T-cell (primary cell): ENCODE measurements at regions not wholly inside any gene's neighbourhood (a gene's known extent, or its start where the extent isn't known, plus 50 kb on each side); places are given as distances from the start of the nearest gene placed in this dataset.
"Not testable (repeated sequence)": the region's sequence is repeated elsewhere in the genome, so short reads cannot be mapped to it uniquely, and the experiment has no call there.

Experiments
- ATAC-seq, 4 experiments: fragments of 200-7000 bp in 3 of 4; fragments of 150-1000 bp in 1 of 4; cut with Tn5 transposase; replicated peaks in 1 of 4; 1 replicate in 3 of 4; 2 replicates in 1 of 4; pipeline ENCODE4 v1.10.0; 2021; ENCODE audit warnings: moderate library complexity in 3 of 4, mild to moderate bottlenecking in 2 of 4, moderate number of reproducible peaks in 1 of 4
- CTCF ChIA-PET, 2 donors: fragments of 300-600 bp; sonication (Branson Sonifier 250); formaldehyde crosslinking; loops; one replicate each; lab custom pipeline; 2022; ENCODE audit warnings: antibody characterized with exemption in 2 of 2; lab: Charles Lee
- POLR2A ChIA-PET, 2 donors: fragments of 300-600 bp; sonication (Branson Sonifier 250); formaldehyde crosslinking; loops; one replicate each; lab custom pipeline; 2022; ENCODE audit warnings: antibody characterized with exemption in 2 of 2; lab: Charles Lee
- DNase-seq, 35 experiments: peaks; one replicate each; pipeline versions ENCODE4 v3.0.0 to v3.0.0-alpha.2; 2013 to 2023
- H3K27ac ChIP-seq: one replicate; pipeline ENCODE4 v1.5.1; 2013; ENCODE audit warnings: low read length
- H3K27me3 ChIP-seq, 2 experiments: replicated peaks in 1 of 2; 1 replicate in 1 of 2; 2 replicates in 1 of 2; pipeline versions ENCODE4 v1.6.1 to v1.7.0; 2013; ENCODE audit warnings: low read length in 1 of 2, mixed read lengths in 1 of 2; ENCODE audit not compliant: control insufficient read depth in 2 of 2, insufficient read depth in 2 of 2; ENCODE audit errors: extremely low read depth in 1 of 2
- H3K36me3 ChIP-seq, 2 donors: 1 replicate in 1 of 2; 2 replicates in 1 of 2; pipeline versions ENCODE4 v1.6.1 to v1.7.0; 2013; ENCODE audit warnings: low read length in 1 of 2; ENCODE audit not compliant: control insufficient read depth in 2 of 2, insufficient read depth in 1 of 2; ENCODE audit errors: extremely low read depth in 1 of 2
- H3K4me1 ChIP-seq, 2 experiments: 1 replicate in 1 of 2; 2 replicates in 1 of 2; pipeline versions ENCODE4 v1.6.1 to v1.7.0; 2013; ENCODE audit warnings: low read length in 2 of 2, mixed read lengths in 1 of 2; ENCODE audit not compliant: insufficient read depth in 2 of 2, control insufficient read depth in 1 of 2; ENCODE audit errors: extremely low read depth in 1 of 2
- H3K4me3 ChIP-seq, 2 donors: 1 replicate in 1 of 2; 2 replicates in 1 of 2; pipeline versions ENCODE4 v1.5.1 to v1.7.0; 2013; ENCODE audit warnings: mild to moderate bottlenecking in 2 of 2, low read length in 1 of 2, moderate library complexity in 1 of 2; ENCODE audit not compliant: control insufficient read depth in 1 of 2; ENCODE audit errors: extremely low read depth in 1 of 2
- H3K9me3 ChIP-seq: 2 replicates; pipeline ENCODE4 v1.7.0; 2013
- H3K27ac Mint-ChIP-seq, 2 donors: one replicate each; pipeline ENCODE4 v1.8.0; 2020 to 2021; ENCODE audit warnings: mild to moderate bottlenecking in 2 of 2, mixed read lengths in 2 of 2
- H3K27me3 Mint-ChIP-seq, 2 donors: one replicate each; pipeline ENCODE4 v1.8.0; 2021 to 2022; ENCODE audit warnings: mixed read lengths in 2 of 2
- H3K36me3 Mint-ChIP-seq: one replicate; pipeline ENCODE4 v1.8.0; 2021; ENCODE audit warnings: mixed read lengths
- H3K4me1 Mint-ChIP-seq, 3 donors: one replicate each; pipeline ENCODE4 v1.8.0; 2020 to 2022; ENCODE audit warnings: mixed read lengths in 3 of 3, mild to moderate bottlenecking in 1 of 3
- H3K4me3 Mint-ChIP-seq, 3 donors: one replicate each; pipeline ENCODE4 v1.8.0; 2020 to 2022; ENCODE audit warnings: mild to moderate bottlenecking in 3 of 3, mixed read lengths in 3 of 3, moderate library complexity in 3 of 3
- H3K9me3 Mint-ChIP-seq, 3 donors: one replicate each; pipeline ENCODE4 v1.8.0; 2020 to 2022; ENCODE audit warnings: mixed read lengths in 3 of 3
- WGBS: methylation state at CpG from one replicate; pipeline ENCODE4 v1.1.5; 2013; ENCODE audit warnings: missing lambda C conversion rate; ENCODE audit not compliant: insufficient coverage; 5-methylcytosine and 5-hydroxymethylcytosine counted together

DNA sequence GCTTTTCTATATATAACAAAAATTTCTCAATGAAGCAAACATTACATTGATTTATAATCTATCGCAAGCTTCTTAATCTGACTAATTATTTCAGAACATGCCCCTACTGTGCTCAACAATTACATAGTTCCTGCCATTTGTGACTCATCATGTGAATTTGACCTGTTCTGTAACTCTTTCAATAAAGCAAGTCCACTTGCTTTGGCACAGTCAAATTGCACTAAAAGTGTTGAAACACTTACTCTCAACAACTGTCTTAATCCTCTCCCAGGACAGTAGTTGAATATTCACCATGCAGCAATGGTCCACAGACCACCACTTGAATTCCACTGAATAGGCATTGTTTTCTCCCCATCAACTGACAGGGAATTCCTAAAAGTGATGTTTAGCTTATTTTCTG lies 67.7 kb upstream of the SPTLC3 start:
- H3K36me3 ChIP-seq = no peaks in the 10 kb centered on the region
- Mint-ChIP-seq H3K4me3 (no peak overlapping the region), H3K4me1 (no peaks in the 10 kb centered on the region), H3K36me3 (no peaks in the 10 kb centered on the region), H3K27me3 (no peaks in the 10 kb centered on the region), H3K9me3 (no peaks in the 10 kb centered on the region), H3K27ac (no peak overlapping the region)
- WGBS = 100% methylated on average over 1 of the region's 1 CpG
- H3K4me3 ChIP-seq = no peak overlapping the region
- no peak for ATAC-seq
- H3K9me3 ChIP-seq = no peaks in the 10 kb centered on the region
- H3K27ac ChIP-seq = no peak overlapping the region
- no peaks in the 10 kb centered on the region for H3K27me3 ChIP-seq
- ChIA-PET CTCF (no interaction called here), POLR2A (no interaction called here)
- DNase-seq = no peak
- no peaks in the 10 kb centered on the region for H3K4me1 ChIP-seq

DNA sequence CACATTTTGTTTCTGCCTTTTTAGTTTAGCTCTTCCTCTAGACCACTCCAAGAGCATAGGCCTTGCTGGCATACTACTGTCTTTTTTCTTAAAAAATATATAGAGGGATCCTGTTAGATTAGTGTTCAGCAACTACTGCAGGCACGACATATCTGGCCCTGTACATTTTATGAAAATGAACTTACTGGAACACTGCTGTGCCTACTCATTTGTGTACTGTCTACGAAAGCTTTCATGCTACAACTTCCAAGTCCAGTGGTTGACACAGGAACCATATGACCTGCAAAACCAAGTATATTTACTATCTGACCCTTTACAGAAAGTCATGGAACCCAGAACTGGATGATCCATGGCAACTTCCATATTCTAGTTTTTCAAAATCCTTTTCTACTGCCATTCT lies 66.6 kb upstream of the SPTLC3 start:
- ATAC-seq = no peak
- 71% methylated on average over 2 of the region's 2 CpGs for WGBS
- ChIA-PET POLR2A (no interaction called here), CTCF (no interaction called here)
- Histone ChIP-seq H3K27ac (no peak overlapping the region), H3K9me3 (no peaks in the 10 kb centered on the region), H3K36me3 (no peaks in the 10 kb centered on the region), H3K4me1 (no peaks in the 10 kb centered on the region), H3K4me3 (no peak overlapping the region), H3K27me3 (no peaks in the 10 kb centered on the region)
- no peaks in the 10 kb centered on the region for H3K4me1 Mint-ChIP-seq
- no peaks in the 10 kb centered on the region for H3K36me3 Mint-ChIP-seq
- H3K9me3 Mint-ChIP-seq = no peaks in the 10 kb centered on the region
- DNase-seq = no peak
- no peak overlapping the region for H3K4me3 Mint-ChIP-seq
- H3K27ac Mint-ChIP-seq = no peak overlapping the region
- no peaks in the 10 kb centered on the region for H3K27me3 Mint-ChIP-seq

DNA sequence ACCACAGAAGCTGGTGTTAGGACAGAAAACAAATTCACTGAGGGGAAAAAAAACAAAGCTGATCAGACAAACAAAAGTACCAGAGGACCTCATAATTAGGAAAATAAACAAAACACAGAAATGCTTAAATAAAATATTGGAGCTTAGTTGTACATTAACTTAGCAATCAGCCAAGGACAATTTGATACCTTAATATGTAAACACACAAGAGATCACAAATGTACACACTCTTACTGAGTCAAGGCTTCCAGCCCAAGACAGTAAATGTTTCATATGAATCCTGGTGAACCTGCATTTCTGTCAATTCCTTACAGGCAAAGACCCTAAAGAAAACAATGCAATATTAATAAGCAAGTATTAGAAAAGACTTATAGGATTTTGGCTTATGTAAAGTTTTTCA lies 62.0 kb upstream of the SPTLC3 start:
- H3K27me3 Mint-ChIP-seq = no peaks in the 10 kb centered on the region
- ChIA-PET CTCF (no interaction called here), POLR2A (no interaction called here)
- no peaks in the 10 kb centered on the region for H3K4me1 Mint-ChIP-seq
- no peak overlapping the region for H3K27ac ChIP-seq
- H3K9me3 Mint-ChIP-seq = no peaks in the 10 kb centered on the region
- no peaks in the 10 kb centered on the region for H3K27me3 ChIP-seq
- no peaks in the 10 kb centered on the region for H3K36me3 Mint-ChIP-seq
- H3K4me3 Mint-ChIP-seq = no peak overlapping the region
- H3K36me3 ChIP-seq = no peaks in the 10 kb centered on the region
- H3K4me1 ChIP-seq = no peaks in the 10 kb centered on the region
- H3K9me3 ChIP-seq = no peaks in the 10 kb centered on the region
- no peak overlapping the region for H3K4me3 ChIP-seq
- no peak for ATAC-seq
- DNase-seq = no peak
- H3K27ac Mint-ChIP-seq = no peak overlapping the region

DNA sequence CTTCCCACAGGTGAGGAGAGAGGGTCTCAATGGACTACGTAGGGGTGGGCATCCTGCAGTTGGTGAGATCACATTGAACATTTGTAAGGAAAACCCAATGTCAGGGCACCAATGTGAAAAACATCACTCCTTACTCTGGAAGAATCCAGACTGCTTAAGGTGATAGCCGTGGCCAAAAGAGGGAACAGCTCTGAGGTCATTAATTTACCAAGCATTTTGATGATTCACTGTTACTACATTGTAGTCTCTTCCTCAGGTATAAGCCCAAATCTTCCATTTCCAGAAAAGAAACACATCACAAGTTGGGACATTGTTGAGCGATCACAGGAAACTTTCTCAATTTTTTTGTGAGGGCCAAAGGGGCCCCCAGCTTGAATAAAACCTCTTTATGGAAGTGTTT lies 61.1 kb upstream of the SPTLC3 start:
- no peak overlapping the region for H3K27ac Mint-ChIP-seq
- no peaks in the 10 kb centered on the region for H3K9me3 Mint-ChIP-seq
- H3K27me3 ChIP-seq = no peaks in the 10 kb centered on the region
- ATAC-seq (no peak), DNase-seq (no peak)
- no peak overlapping the region for H3K27ac ChIP-seq
- 90% methylated on average over 2 of the region's 3 CpGs for WGBS
- no peaks in the 10 kb centered on the region for H3K36me3 ChIP-seq
- ChIA-PET CTCF (no interaction called here), POLR2A (no interaction called here)
- H3K4me3 Mint-ChIP-seq = no peak overlapping the region
- no peaks in the 10 kb centered on the region for H3K4me1 ChIP-seq
- no peak overlapping the region for H3K4me3 ChIP-seq
- no peaks in the 10 kb centered on the region for H3K36me3 Mint-ChIP-seq
- no peaks in the 10 kb centered on the region for H3K9me3 ChIP-seq
- H3K27me3 Mint-ChIP-seq = no peaks in the 10 kb centered on the region
- H3K4me1 Mint-ChIP-seq = no peaks in the 10 kb centered on the region

DNA sequence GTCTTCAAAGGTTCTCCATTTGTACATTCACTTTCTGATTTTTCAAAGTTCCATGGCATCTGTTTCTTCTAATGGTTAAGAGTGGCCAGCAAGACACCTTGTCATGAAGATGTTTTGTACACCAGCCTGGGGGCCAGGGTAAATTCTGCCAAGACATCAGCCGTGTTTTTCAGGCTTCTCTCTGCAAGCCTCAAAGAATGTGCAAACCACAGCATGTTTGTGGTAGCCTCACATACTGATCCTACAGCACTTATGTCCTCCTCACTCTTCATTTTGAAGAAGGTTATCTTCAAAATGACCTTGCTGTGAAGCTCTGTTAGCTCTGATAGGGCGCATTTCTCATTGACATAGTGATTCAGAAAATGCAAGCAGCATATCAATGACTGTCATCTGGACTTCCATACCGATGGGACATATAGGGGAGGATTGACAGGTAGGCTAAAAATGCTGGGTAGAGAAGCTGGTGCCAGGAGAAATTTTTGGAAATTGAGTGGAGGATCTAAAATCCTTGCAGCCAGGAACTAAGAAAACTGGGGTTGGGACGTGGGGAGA lies 59.3 kb upstream of the SPTLC3 start:
- no peak overlapping the region for H3K27ac ChIP-seq
- Mint-ChIP-seq H3K27me3 (no peaks in the 10 kb centered on the region), H3K9me3 (no peaks in the 10 kb centered on the region), H3K27ac (no peak overlapping the region), H3K4me1 (no peaks in the 10 kb centered on the region), H3K4me3 (no peak overlapping the region), H3K36me3 (no peaks in the 10 kb centered on the region)
- no peak for DNase-seq
- no peaks in the 10 kb centered on the region for H3K27me3 ChIP-seq
- no peak overlapping the region for H3K4me3 ChIP-seq
- H3K36me3 ChIP-seq = no peaks in the 10 kb centered on the region
- WGBS = 60% methylated on average over 4 of the region's 4 CpGs
- no peak for ATAC-seq
- ChIA-PET CTCF (no interaction called here), POLR2A (no interaction called here)
- no peaks in the 10 kb centered on the region for H3K9me3 ChIP-seq
- no peaks in the 10 kb centered on the region for H3K4me1 ChIP-seq

DNA sequence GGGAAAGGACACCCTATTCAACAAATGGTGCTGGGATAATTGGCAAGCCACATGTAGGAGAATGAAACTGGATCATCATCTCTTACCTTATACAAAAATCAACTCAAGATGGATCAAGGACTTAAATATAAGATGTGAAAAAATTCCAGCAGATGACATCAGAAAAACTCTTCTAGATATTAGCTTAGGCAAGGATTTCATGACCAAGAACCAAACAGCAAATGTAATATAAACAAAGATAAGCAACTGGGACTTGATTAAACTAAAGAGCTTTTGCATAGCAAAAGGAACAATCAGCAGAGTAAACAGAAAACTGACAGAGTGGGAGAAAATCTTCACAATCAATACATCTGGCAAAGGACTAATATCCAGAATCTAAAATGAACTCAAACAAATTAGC lies 54.5 kb upstream of the SPTLC3 start:
- H3K36me3 ChIP-seq, H3K27me3 ChIP-seq, H3K27ac Mint-ChIP-seq, H3K4me1 ChIP-seq, H3K4me1 Mint-ChIP-seq, H3K9me3 Mint-ChIP-seq, H3K36me3 Mint-ChIP-seq, H3K4me3 ChIP-seq, H3K4me3 Mint-ChIP-seq, H3K27me3 Mint-ChIP-seq, DNase-seq, H3K9me3 ChIP-seq, CTCF ChIA-PET, ATAC-seq, POLR2A ChIA-PET, H3K27ac ChIP-seq: not testable (repeated sequence)

DNA sequence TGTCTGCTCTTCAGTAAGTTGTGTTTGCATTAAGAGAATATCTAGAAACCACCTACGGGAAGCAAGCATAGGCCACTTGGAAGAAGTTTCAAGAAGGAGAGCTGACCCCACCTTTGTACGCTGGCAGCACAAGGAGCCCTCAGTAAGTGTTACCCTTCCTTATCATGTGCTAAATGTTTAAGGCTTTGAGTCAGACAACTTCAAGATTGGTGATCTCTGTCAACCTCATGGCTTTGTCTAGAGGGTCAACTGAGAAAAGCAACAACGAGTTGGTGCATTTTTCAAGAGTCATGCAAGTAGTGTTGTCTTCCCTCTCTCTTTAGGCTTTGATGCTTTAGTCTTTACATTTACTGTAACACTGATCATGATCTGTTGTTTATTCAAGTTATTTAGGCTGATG lies 53.2 kb upstream of the SPTLC3 start:
- POLR2A ChIA-PET = no interaction called here
- DNase-seq (no peak), ATAC-seq (no peak)
- H3K27me3 Mint-ChIP-seq = peaks cover 2 to 7% of the 10 kb centered on the region in 2 donors
- CTCF ChIA-PET = no interaction called here
- H3K27me3 ChIP-seq = no peaks in the 10 kb centered on the region
- no peak overlapping the region for H3K27ac Mint-ChIP-seq
- no peaks in the 10 kb centered on the region for H3K4me1 ChIP-seq
- no peak overlapping the region for H3K4me3 ChIP-seq
- peaks cover 0 to 4% (median 0%) of the 10 kb centered on the region in 3 donors for H3K9me3 Mint-ChIP-seq
- H3K27ac ChIP-seq = no peak overlapping the region
- no peaks in the 10 kb centered on the region for H3K4me1 Mint-ChIP-seq
- H3K4me3 Mint-ChIP-seq = no peak overlapping the region
- WGBS = 100% methylated on average over 1 of the region's 3 CpGs
- no peaks in the 10 kb centered on the region for H3K36me3 ChIP-seq
- H3K36me3 Mint-ChIP-seq = no peaks in the 10 kb centered on the region
- H3K9me3 ChIP-seq = no peaks in the 10 kb centered on the region
